ENCODE measurements at regions not wholly inside any gene's neighbourhood (a gene's known extent, or its start where the extent isn't known, plus 50 kb on each side); places are given as distances from the start of the nearest gene placed in this dataset.

DNA sequence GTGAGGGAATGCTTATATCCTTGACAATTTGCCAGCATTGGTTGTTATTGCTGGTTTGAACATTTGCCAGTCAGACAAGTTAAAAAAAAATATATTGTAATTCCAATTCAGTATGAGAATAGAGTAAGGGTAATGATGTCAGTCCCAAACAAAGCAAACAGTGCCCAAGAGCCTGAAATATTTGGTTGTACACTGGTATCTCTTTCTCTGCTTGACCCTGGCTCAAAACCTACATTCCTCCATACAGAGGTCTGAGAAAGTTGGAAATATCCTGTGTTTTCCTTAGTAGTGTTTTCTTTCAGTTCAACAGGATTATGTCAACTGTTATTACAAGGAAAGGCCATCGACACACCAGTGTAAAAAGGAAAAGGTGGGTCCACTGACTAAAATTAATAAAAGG, 145.6 kb downstream of the MRPL39 start:
- Histone ChIP-seq H3K79me2 (ENCODE audit: low read length) (peaks cover 15% of the 10 kb centered on the region), H3K4me2 (ENCODE audit: low read length) (0 out of 2 replicates have a peak overlapping the region, but pooled peaks have one; percentile 19), H3K4me1 (ENCODE audit: low read length) (peaks cover 68% of the 10 kb centered on the region), H3K9ac (ENCODE audit: low read length) (peak overlapping the region; percentile 26; the same call in 1 of the 2 replicates), H3K27me3 (ENCODE audit: low read depth, low read length) (no peaks in the 10 kb centered on the region), H3K9me3 (ENCODE audit: insufficient read depth, low read length) (no peaks in the 10 kb centered on the region), H3K4me3 (ENCODE audit: low read length) (no peak overlapping the region), H2AFZ (ENCODE audit: low read depth, low read length) (0 out of 2 replicates have a peak overlapping the region, but pooled peaks have one; percentile 4), H3K27ac (ENCODE audit: low read length) (peak overlapping the region; percentile 48), H3K36me3 (replicated peaks; ENCODE audit: low read depth, low read length) (peaks cover 14% of the 10 kb centered on the region), H4K20me1 (ENCODE audit: insufficient read depth, low read length) (no peaks in the 10 kb centered on the region)
- no peak for TF ChIP-seq EZH2phosphoT487 (IDR thresholded peaks at IDR 0.05; ENCODE audit: low read depth)
- TF ChIP-seq CTCF (IDR thresholded peaks at IDR 0.05; ENCODE audit: low read depth, low read length): no peak

- H3K4me2 ChIP-seq (ENCODE audit: low read length): no peak overlapping the region
- peaks cover 14% of the 10 kb centered on the region for H3K36me3 ChIP-seq (replicated peaks; ENCODE audit: low read depth, low read length)
- H3K9ac ChIP-seq (ENCODE audit: low read length): no peak overlapping the region; the same call in 1 of the 2 replicates
These were observed 147.3 kb downstream of the MRPL39 start for GRCh38 chr21:25459993-25460392.

GRCh38 chr21:25459365-25459764, 147.9 kb downstream of the MRPL39 start:
- H3K9me3 ChIP-seq (ENCODE audit: insufficient read depth, low read length): no peaks in the 10 kb centered on the region
- peak overlapping the region; percentile 99 for H3K27ac ChIP-seq (ENCODE audit: low read length)
- H3K79me2 ChIP-seq (ENCODE audit: low read length): peaks cover 18% of the 10 kb centered on the region
- peak overlapping the region; percentile 52; the same call in 1 of the 2 replicates for H3K4me2 ChIP-seq (ENCODE audit: low read length)
- H3K4me3 ChIP-seq (ENCODE audit: low read length): no peak overlapping the region
- no peak for TF ChIP-seq CTCF (IDR thresholded peaks at IDR 0.05; ENCODE audit: low read depth, low read length)
- no peak for TF ChIP-seq EZH2phosphoT487 (IDR thresholded peaks at IDR 0.05; ENCODE audit: low read depth)
- peaks cover 20% of the 10 kb centered on the region for H3K36me3 ChIP-seq (replicated peaks; ENCODE audit: low read depth, low read length)
- no peaks in the 10 kb centered on the region for H3K27me3 ChIP-seq (ENCODE audit: low read depth, low read length)
- H3K4me1 ChIP-seq (ENCODE audit: low read length): peaks cover 90% of the 10 kb centered on the region
- no peak overlapping the region; the same call in 1 of the 2 replicates for H3K9ac ChIP-seq (ENCODE audit: low read length)
- H2AFZ ChIP-seq (ENCODE audit: low read depth, low read length): no peak overlapping the region
- no peaks in the 10 kb centered on the region for H4K20me1 ChIP-seq (ENCODE audit: insufficient read depth, low read length)

More at GRCh38 chr21:25459993-25460392, 147.3 kb downstream of the MRPL39 start:
- TF ChIP-seq CTCF (IDR thresholded peaks at IDR 0.05; ENCODE audit: low read depth, low read length) (no peak), EZH2phosphoT487 (IDR thresholded peaks at IDR 0.05; ENCODE audit: low read depth) (no peak)
- no peaks in the 10 kb centered on the region for H3K27me3 ChIP-seq (ENCODE audit: low read depth, low read length)
- no peak overlapping the region for H3K4me3 ChIP-seq (ENCODE audit: low read length)
- H3K27ac ChIP-seq (ENCODE audit: low read length): peak overlapping the region; percentile 99
- no peaks in the 10 kb centered on the region for H3K9me3 ChIP-seq (ENCODE audit: insufficient read depth, low read length)
- peaks cover 18% of the 10 kb centered on the region for H3K79me2 ChIP-seq (ENCODE audit: low read length)
- H2AFZ ChIP-seq (ENCODE audit: low read depth, low read length): no peak overlapping the region
- H4K20me1 ChIP-seq (ENCODE audit: insufficient read depth, low read length): no peaks in the 10 kb centered on the region
- H3K4me1 ChIP-seq (ENCODE audit: low read length): peaks cover 86% of the 10 kb centered on the region

- Histone ChIP-seq H3K9ac (ENCODE audit: low read length) (peak overlapping the region; percentile 78), H3K27me3 (ENCODE audit: low read depth, low read length) (no peaks in the 10 kb centered on the region), H4K20me1 (ENCODE audit: insufficient read depth, low read length) (no peaks in the 10 kb centered on the region), H3K79me2 (ENCODE audit: low read length) (peaks cover 18% of the 10 kb centered on the region), H3K4me1 (ENCODE audit: low read length) (peaks cover 82% of the 10 kb centered on the region), H3K9me3 (ENCODE audit: insufficient read depth, low read length) (0 out of 2 replicates have a peak, but pooled peaks cover 5% of the 10 kb centered on the region), H3K4me2 (ENCODE audit: low read length) (peak overlapping the region; percentile 52), H2AFZ (ENCODE audit: low read depth, low read length) (no peak overlapping the region), H3K36me3 (replicated peaks; ENCODE audit: low read depth, low read length) (peaks cover 28% of the 10 kb centered on the region), H3K27ac (ENCODE audit: low read length) (peak overlapping the region; percentile 99), H3K4me3 (ENCODE audit: low read length) (no peak overlapping the region)
- TF ChIP-seq CTCF (IDR thresholded peaks at IDR 0.05; ENCODE audit: low read depth, low read length): no peak
- no peak for TF ChIP-seq EZH2phosphoT487 (IDR thresholded peaks at IDR 0.05; ENCODE audit: low read depth)
These were observed 148.8 kb downstream of the MRPL39 start for GRCh38 chr21:25458484-25458883.

Measured in OCI-LY3 (cell line).